NCI-H2081 treated with DMSO at 0.1 percent for 48 hours (cell line): ENCODE measurements at regions not wholly inside any gene's neighbourhood (a gene's known extent, or its start where the extent isn't known, plus 50 kb on each side); places are given as distances from the start of the nearest gene placed in this dataset.
"Not testable (repeated sequence)": the region's sequence is repeated elsewhere in the genome, so short reads cannot be mapped to it uniquely, and the experiment has no call there.

ENCODE experiments used
- DNase-seq: peaks from one replicate; lab custom pipeline; 2025; lab: John Stamatoyannopoulos, UW

GRCh38 chr10:71084061-71084817 lies 128.1 kb upstream of the UNC5B start:
- no peak for DNase-seq

- DNase-seq = no peak
Observed at GRCh38 chr10:71084818-71085126, 127.6 kb upstream of the UNC5B start.

GRCh38 chr10:71085689-71086438 lies 126.5 kb upstream of the UNC5B start:
- no peak for DNase-seq

- DNase-seq = no peak
Observed at GRCh38 chr10:71086439-71087080, 125.8 kb upstream of the UNC5B start.

GRCh38 chr10:71087622-71088021 lies 124.7 kb upstream of the UNC5B start:
- no peak for DNase-seq

- DNase-seq = no peak
Observed at GRCh38 chr10:71088054-71088453, 124.3 kb upstream of the UNC5B start.

- DNase-seq = not testable (repeated sequence)
Observed at GRCh38 chr10:71088578-71088977, 123.8 kb upstream of the UNC5B start.

GRCh38 chr10:71089162-71089561 lies 123.2 kb upstream of the UNC5B start:
- no peak for DNase-seq

GRCh38 chr10:71090330-71090729 lies 122.0 kb upstream of the UNC5B start:
- no peak for DNase-seq

GRCh38 chr10:71090801-71091200 lies 121.6 kb upstream of the UNC5B start:
- no peak for DNase-seq

- no peak for DNase-seq
Observed at GRCh38 chr10:71092812-71093401, 119.5 kb upstream of the UNC5B start.

GRCh38 chr10:71093531-71093930 lies 118.8 kb upstream of the UNC5B start:
- no peak for DNase-seq

- no peak for DNase-seq
Observed at GRCh38 chr10:71094712-71095390, 117.5 kb upstream of the UNC5B start.

- DNase-seq = no peak
Observed at GRCh38 chr10:71099731-71100361, 112.5 kb upstream of the UNC5B start.

GRCh38 chr10:71103961-71104360 lies 108.4 kb upstream of the UNC5B start:
- DNase-seq = no peak

GRCh38 chr10:71106151-71106550 lies 106.2 kb upstream of the UNC5B start:
- not testable (repeated sequence) for DNase-seq

- DNase-seq = not testable (repeated sequence)
Observed at GRCh38 chr10:71107117-71107516, 105.3 kb upstream of the UNC5B start.

- not testable (repeated sequence) for DNase-seq
Observed at GRCh38 chr10:71108042-71108441, 104.3 kb upstream of the UNC5B start.

- no peak for DNase-seq
Observed at GRCh38 chr10:71112138-71112785, 100.1 kb upstream of the UNC5B start.

- DNase-seq = no peak
Observed at GRCh38 chr10:71116426-71116825, 95.9 kb upstream of the UNC5B start.

GRCh38 chr10:71117589-71117988 lies 94.8 kb upstream of the UNC5B start:
- DNase-seq = not testable (repeated sequence)
